GM21786 (cell line): ENCODE measurements at regions not wholly inside any gene's neighbourhood (a gene's known extent, or its start where the extent isn't known, plus 50 kb on each side); places are given as distances from the start of the nearest gene placed in this dataset.
"Not testable (repeated sequence)": the region's sequence is repeated elsewhere in the genome, so short reads cannot be mapped to it uniquely, and the experiment has no call there.

Experiments
- ATAC-seq: cut with Tn5 transposase; IDR thresholded peaks from one replicate; pipeline ENCODE4 v1.9.1; 2021; ENCODE audit not compliant: unreplicated experiment

DNA sequence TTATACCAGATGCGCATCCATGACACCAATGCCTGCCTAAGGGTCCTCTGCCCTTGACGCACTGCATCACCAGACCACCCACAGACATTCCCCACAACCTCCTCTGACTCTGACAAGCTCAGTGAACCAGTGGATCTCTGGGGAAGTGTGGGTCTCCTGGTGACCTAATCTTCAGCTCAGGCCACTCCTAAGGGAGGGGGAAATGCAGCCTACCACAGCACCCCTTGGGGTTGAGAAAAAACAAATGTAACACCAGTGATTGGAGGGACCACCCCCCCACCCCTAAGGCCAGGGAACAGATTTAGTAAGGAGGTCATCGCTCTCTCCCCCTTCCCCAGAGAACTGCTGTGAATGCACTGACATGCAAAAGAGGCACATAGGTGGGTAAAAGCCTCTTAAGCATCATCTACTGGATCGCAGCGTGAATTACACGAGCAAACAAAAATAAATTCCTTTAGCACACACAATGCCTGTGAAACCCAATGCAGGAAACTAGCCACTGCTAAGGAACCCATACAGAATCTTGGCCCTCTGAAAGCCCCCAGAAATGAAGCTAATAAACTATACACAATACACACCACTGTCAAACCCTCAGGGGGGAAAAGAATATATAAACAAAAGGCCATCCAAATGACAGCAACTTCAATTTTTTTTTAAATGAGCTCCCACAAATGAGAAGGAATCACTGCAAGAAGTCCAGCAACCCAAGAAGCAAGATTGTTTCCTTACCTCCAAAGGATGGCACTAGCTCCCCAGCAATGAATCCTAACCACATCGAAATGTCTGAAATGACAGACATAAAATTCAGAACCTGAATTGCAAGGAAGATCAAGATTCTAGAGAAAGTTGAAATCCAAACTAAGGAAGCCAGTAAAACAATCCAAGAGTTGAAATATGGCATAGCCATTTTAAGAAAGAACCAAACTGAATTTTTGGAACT lies 513.7 kb upstream of the PTGER4 start:
- no peak for ATAC-seq

- ATAC-seq = no peak
These were observed 514.5 kb upstream of the PTGER4 start for GRCh38 chr5:40165106-40165788.

GRCh38 chr5:40160435-40160834 lies 519.3 kb upstream of the PTGER4 start:
- no peak for ATAC-seq

DNA sequence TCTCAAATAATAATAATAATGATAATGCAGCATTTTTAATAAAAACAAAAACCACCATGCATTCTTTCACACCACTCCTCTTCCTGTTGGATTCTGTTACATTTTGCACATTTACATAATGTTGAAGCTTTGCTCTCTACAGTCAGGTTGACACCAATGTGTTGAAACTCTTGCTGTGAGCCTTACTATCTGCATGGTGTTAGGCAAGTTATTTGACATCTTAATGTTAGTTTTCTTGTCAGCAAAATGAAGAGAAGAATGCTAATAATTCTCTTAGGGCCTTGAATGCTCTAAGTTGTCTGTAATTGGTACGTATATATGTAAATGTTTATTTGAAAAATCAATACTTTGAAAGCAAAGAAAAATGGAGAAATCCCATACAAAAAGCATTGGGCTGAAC lies 525.5 kb upstream of the PTGER4 start:
- ATAC-seq = no peak

GRCh38 chr5:40150896-40151295 lies 528.8 kb upstream of the PTGER4 start:
- ATAC-seq = no peak

GRCh38 chr5:40141896-40142295 lies 537.8 kb upstream of the PTGER4 start:
- no peak for ATAC-seq

DNA sequence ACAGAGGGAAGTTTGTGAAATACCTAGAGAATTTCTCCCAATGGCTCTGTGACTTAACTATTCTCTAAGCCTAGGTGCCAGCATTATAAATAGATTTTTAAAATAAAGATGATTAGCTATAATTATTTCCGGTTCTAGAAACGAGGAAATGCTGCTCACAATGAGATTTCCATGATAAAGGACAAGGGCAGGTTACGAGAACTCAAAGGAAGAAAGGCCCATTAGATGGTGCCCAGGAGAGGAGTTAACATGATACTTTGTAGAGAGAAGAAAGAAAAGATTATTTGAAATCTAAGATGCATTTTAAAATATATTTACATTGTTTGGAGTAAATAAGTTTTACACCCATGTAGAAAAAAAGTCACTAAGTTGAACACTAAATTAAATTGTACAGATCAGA lies 538.3 kb upstream of the PTGER4 start:
- no peak for ATAC-seq

DNA sequence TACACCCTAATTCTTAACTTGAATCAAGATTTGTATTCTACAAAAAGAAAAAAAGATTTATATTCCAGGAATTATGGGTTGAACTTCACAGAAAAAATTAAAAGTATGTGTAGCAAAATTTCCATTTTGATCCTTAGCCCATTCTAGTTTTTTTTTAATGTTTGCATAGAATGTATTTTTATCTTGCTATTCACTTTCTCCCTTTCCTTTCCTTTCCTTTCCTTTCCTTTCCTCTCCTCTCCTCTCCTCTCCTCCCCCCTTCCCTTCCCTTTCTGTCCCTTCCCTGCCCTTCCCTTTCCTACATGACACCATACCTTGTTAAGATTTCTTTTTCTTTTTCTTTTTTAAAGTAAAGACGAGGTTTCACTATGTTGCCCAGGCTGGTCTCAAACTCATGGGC lies 542.5 kb upstream of the PTGER4 start:
- ATAC-seq = no peak

GRCh38 chr5:40134883-40135520 lies 544.7 kb upstream of the PTGER4 start:
- no peak for ATAC-seq

DNA sequence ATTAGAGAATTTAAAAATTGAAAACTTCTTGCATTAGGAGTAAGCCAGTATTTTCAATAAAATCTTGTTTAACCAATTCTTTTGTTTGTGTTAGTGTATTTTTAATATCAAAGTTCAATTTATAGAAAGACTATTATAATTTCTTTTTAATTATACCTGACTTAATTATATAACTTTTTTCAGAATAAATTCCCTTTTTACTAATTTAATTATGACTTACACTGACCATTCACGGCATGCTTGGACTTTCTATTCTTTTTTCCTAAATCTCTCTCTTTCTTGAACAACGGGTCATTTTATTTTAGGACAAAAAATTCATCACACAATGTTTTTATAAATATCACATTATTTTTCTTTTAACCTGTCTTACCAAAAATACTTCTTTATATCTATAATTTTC lies 555.3 kb upstream of the PTGER4 start:
- no peak for ATAC-seq

- ATAC-seq = no peak
These were observed 558.5 kb upstream of the PTGER4 start for GRCh38 chr5:40121236-40121635.

- no peak for ATAC-seq
These were observed 566.8 kb upstream of the PTGER4 start for GRCh38 chr5:40112875-40113274.

GRCh38 chr5:40111036-40111435 lies 568.7 kb upstream of the PTGER4 start:
- not testable (repeated sequence) for ATAC-seq

GRCh38 chr5:40108764-40109390 lies 570.8 kb upstream of the PTGER4 start:
- not testable (repeated sequence) for ATAC-seq

DNA sequence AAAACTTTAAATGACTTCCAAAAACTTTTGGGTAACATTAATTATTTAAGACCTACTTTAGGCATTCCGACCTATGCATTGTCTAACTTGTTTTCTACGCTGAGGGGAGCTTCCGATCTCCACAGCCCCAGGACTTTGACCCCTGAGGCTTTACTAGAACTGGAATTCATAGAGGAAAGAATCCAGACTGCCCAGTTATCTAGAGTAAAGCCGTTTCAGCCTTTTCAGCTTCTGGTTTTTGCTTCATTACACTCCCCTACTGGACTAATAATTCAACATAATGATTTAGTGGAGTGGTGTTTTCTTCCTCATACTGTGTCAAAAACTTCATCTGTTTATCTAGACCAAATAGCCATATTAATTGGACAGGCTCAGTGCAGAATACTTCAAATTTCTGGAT lies 571.9 kb upstream of the PTGER4 start:
- not testable (repeated sequence) for ATAC-seq

GRCh38 chr5:40106847-40107246 lies 572.9 kb upstream of the PTGER4 start:
- no peak for ATAC-seq

DNA sequence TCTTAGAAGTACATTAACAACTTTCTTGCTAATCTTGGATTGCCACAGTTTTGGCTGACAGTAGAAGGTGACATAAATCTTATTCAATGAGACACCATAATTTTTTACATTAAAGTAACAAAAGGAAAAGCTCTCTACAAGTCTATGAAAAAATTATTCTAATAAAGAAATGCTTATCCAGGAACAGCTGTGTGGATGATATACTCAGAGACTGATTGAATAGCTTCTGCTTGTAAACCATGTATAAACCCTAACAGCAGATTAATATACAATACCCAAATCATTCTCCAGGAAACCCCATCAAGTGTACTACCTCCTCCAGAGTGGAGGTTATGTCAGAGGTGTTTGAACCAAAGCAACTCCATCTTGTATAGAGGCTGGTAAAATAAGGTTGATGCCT lies 581.4 kb upstream of the PTGER4 start:
- ATAC-seq = no peak

DNA sequence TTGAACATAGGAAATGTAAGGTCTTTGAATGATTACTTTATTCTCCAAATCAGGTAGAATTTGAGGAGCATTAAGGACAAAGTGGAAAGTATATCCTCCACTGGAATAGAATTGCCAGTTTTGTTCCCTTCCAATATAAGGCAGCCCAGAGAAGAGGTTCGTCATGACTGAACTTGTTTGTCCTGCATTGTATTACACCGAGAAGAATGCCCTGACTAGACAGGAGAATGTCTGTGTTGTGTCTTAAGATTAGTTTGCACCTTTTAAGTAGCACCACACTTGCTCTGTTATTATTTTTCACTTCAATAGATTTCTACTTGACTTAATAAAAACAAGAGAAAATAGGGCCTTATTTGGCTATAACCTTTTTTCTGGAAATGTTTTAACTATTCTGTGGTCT lies 586.2 kb upstream of the PTGER4 start:
- ATAC-seq = no peak

DNA sequence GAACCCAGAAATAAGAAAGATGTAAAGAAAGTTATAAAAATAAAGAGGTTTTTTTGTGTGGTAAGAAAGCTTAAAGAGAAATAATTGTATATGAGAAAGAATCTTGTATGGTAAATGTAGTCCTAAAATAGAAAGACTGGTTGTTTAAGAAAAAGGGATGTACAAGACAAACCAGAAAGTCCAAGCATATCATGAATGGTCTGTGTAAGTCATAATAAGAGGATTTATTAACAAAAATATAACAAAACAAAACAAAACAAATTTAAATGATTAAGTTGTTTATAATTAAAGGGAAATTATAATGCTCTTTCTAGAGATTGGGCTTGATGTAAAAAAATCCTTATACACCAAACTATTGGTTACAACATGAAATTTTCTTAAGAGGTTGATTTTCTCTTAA lies 590.4 kb upstream of the PTGER4 start:
- ATAC-seq = no peak

DNA sequence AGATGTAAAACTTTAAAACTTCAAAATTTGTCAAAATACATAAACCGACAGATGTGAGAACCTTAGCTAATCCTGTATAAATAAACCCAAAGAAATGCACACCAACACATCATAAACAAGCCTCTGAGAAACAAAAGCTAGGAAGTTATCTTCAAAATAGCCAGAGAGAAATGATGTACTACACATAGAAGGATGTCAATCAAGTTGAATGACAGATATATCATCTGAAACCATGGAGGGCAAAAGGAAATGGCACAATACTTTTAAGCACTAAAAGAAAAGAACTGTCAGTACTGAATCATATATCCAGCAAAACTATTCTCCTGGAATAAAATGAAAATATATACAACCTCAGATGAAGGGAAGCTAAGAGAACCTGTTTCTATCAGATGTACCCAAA lies 595.1 kb upstream of the PTGER4 start:
- ATAC-seq = no peak

- no peak for ATAC-seq
These were observed 597.4 kb upstream of the PTGER4 start for GRCh38 chr5:40082313-40082712.
